ENCODE measurements at regions not wholly inside any gene's neighbourhood (a gene's known extent, or its start where the extent isn't known, plus 50 kb on each side); places are given as distances from the start of the nearest gene placed in this dataset.
"Not testable (repeated sequence)": the region's sequence is repeated elsewhere in the genome, so short reads cannot be mapped to it uniquely, and the experiment has no call there.

- no peak for DNase-seq
These were observed 71.0 kb downstream of the COQ2 start for GRCh38 chr4:83213640-83214039.

GRCh38 chr4:83212041-83212851 lies 72.4 kb downstream of the COQ2 start:
- peak; percentile 81 to 87 for DNase-seq

- DNase-seq, result no peak
These were observed 75.2 kb downstream of the COQ2 start for GRCh38 chr4:83209419-83209818.

GRCh38 chr4:83208371-83209365 lies 75.9 kb downstream of the COQ2 start:
- no peak for DNase-seq

GRCh38 chr4:83207497-83208101 lies 77.0 kb downstream of the COQ2 start:
- no peak for DNase-seq

GRCh38 chr4:83205760-83206159 lies 78.8 kb downstream of the COQ2 start:
- DNase-seq, result no peak

- no peak for DNase-seq
These were observed 79.9 kb downstream of the COQ2 start for GRCh38 chr4:83204731-83205130.

- DNase-seq, result no peak
These were observed 82.8 kb downstream of the COQ2 start for GRCh38 chr4:83201761-83202160.

- DNase-seq, result peak in 1 of 2 donors; percentile 63
These were observed 83.2 kb upstream of the PLAC8 start for GRCh38 chr4:83197555-83198235.

- DNase-seq, result no peak
These were observed 82.4 kb upstream of the PLAC8 start for GRCh38 chr4:83196921-83197320.

GRCh38 chr4:83195269-83195668 lies 80.7 kb upstream of the PLAC8 start:
- DNase-seq, result no peak

GRCh38 chr4:83194588-83194987 lies 80.1 kb upstream of the PLAC8 start:
- not testable (repeated sequence) for DNase-seq

- no peak for DNase-seq
These were observed 78.1 kb upstream of the PLAC8 start for GRCh38 chr4:83192634-83193033.

- no peak for DNase-seq
These were observed 76.5 kb upstream of the PLAC8 start for GRCh38 chr4:83191026-83191425.

GRCh38 chr4:83189631-83190136 lies 75.2 kb upstream of the PLAC8 start:
- no peak for DNase-seq

- peak in 1 of 2 donors; percentile 9 for DNase-seq
These were observed 66.0 kb upstream of the PLAC8 start for GRCh38 chr4:83180431-83180968.

- DNase-seq, result no peak
These were observed 64.7 kb upstream of the PLAC8 start for GRCh38 chr4:83179205-83179604.

GRCh38 chr4:83178029-83178428 lies 63.5 kb upstream of the PLAC8 start:
- DNase-seq, result no peak

GRCh38 chr4:83177182-83177581 lies 62.7 kb upstream of the PLAC8 start:
- DNase-seq, result no peak

GRCh38 chr4:83174844-83175414 lies 60.4 kb upstream of the PLAC8 start:
- peak in 1 of 2 donors; percentile 29 for DNase-seq

GRCh38 chr4:83172371-83172770 lies 57.8 kb upstream of the PLAC8 start:
- peak in 1 of 2 donors; percentile 7 for DNase-seq

Measured in CD4-positive, alpha-beta T cell treated with Interleukin-1 beta for 1 hour (primary cell).